ENCODE measurements at regions not wholly inside any gene's neighbourhood (a gene's known extent, or its start where the extent isn't known, plus 50 kb on each side); places are given as distances from the start of the nearest gene placed in this dataset.
"Not testable (repeated sequence)": the region's sequence is repeated elsewhere in the genome, so short reads cannot be mapped to it uniquely, and the experiment has no call there.

GRCh38 chr4:38523524-38524448, 140.2 kb upstream of the KLF3 start:
- DNase-seq = no peak

DNA sequence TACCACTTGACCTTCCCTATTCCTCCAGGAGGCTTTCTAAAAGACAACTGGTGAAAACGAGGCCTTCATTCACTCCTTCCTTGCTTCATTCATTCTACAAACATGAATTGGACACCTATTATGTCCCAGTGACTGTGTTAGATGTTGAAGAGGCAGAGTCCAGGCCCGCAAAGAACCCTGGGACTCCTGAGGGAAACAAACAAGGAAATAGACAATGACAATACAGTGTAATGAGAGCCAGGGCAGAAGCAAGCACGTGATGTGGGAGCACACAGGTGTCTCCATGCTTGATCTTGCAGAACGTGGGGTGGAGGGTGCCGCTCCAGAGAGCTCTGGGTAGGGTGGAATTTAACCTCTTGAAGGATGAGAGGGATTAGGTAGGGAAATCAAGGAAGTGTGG, 137.6 kb upstream of the KLF3 start:
- no peak for DNase-seq

GRCh38 chr4:38529189-38530115, 134.5 kb upstream of the KLF3 start:
- no peak for DNase-seq

GRCh38 chr4:38530486-38530885, 133.5 kb upstream of the KLF3 start:
- no peak for DNase-seq

DNA sequence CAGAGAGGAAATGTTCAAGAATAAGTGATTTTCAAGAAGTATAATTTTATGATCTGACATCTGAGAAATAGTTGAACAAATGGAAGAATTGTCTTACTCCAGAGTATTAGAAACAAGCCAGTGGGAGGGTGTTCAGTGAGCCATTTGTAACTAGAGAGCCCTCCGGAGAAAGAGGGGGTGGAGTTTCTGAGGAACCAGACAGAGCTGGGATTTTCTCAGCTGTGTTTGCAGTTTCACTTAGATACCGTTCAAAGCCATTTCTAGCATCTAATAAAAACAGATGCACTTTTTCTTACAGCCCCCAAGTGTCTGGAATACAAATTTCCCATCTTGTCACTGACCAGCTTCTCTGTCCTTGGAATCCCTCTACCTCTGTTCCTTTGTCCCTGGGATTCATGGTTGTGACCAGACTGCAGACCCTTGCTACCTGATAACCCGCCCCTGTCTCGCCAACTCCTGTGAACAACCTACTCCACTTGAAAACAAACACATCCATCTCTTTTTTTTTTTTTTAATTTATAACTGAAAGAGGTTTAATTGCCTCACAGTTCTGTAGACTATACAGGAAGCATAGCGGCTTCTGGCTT, 132.8 kb upstream of the KLF3 start:
- DNase-seq = no peak

- DNase-seq = no peak
Observed at GRCh38 chr4:38532908-38533499, 131.0 kb upstream of the KLF3 start.

DNA sequence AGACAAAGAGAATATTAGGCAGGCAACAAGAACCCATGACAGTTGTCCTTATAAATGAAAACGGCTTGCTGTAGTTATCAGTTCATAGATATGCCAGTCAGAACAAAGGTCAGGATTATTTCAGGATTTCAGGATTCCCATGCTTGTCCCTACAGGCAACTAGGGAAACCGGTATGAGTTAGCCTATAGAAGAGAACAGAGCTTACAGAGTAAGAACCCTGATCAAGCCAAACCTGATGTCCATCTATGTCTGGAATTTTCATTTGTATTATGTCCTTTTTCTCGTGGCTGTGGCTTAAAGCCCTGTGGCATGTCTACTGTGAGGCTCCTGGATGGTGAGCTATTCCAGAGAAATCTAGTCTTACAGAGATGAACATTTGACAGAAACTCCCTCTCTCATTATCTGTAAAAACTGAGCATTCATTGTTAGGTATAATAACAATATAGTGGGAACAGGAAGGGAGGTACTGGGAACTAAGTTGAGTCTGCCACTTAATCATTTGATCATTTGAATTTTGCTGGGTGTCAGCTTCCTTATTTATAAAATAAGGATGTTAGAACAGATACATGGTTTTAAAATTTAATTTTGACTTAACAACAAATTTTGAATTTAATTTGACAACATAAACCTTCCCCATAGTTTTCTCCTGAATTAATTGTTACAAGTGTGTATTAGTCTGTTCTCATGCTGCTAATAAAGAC, 129.5 kb upstream of the KLF3 start:
- no peak for DNase-seq

DNA sequence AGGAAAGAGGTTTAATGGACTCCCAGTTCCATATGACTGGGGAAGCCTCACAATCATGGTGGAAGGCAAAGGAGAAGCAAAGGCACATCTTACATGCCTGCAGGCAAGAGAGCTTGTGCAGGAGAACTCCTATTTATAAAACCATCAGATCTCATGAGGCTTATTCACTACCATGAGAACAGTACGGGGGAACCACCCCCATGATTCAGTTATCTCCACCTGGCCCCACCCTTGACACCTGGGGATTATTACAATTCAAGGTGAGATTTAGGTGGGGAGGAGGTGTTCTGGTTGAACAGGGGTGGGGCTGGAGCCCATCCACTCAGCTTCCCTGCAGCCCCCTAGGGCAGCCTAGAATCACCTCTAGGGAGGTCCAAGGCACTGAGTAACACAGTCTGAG, 128.9 kb upstream of the KLF3 start:
- not testable (repeated sequence) for DNase-seq

- DNase-seq = no peak
Observed at GRCh38 chr4:38535717-38536116, 128.3 kb upstream of the KLF3 start.

- no peak for DNase-seq
Observed at GRCh38 chr4:38536716-38537115, 127.3 kb upstream of the KLF3 start.

- DNase-seq = no peak
Observed at GRCh38 chr4:38537666-38538065, 126.3 kb upstream of the KLF3 start.

GRCh38 chr4:38538517-38538916, 125.5 kb upstream of the KLF3 start:
- no peak for DNase-seq

DNA sequence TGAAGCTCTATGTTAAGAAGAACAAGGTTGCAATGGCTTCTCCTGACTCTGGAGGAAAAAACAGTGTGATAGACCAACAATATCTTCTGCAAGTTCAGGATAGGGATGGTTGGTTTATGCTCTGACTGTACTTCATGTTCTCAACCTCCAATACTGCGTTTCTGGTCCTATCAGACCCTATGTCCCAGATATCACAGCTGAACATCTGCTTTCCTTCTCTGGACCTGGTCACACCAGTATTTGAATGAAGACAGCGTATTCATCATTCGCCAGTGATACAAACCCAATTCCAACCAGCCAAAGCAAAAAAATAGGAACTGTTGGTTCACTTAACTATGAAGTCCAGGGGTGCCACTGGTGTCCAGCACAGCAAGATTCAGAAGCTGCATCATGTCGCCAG, 124.5 kb upstream of the KLF3 start:
- no peak for DNase-seq

- no peak for DNase-seq
Observed at GRCh38 chr4:38547052-38547451, 116.9 kb upstream of the KLF3 start.

DNA sequence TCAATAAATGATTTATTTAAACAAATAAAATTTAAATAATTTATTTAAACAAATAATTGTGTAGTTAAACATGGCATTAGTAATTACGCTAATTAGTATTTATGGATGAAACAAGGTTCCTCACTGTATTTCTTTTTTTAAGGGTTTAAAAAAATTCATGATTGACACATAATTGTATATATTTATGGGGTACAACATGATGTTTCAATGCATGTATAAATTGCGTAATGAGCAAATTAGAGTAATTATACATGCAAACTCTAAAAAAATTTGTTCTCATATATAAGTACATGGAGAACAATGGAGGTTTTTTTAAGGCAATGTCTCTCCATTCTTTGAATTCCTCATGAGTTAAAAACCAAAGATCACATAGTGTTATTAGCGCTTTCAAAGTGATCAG, 115.7 kb upstream of the KLF3 start:
- no peak for DNase-seq

DNA sequence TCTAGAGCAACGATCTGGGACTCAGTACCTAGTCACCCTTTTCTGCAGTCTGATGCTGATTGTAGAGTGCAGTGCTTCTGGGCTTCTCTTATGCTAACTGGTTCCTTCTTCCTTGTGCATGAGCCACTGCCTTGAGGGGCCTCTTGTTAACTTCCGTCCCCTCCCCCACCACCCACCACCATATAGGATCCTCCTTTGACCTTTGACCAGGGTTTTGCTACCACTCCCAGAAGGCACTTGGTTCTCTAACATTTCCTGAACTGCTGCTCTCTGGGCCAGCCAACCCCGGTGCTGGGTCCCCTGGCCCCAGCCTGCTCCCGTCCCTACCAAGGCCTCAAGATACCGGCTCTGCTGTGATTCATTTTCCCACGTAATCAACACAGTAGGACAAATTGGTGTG, 104.6 kb upstream of the KLF3 start:
- no peak for DNase-seq

- DNase-seq = no peak
Observed at GRCh38 chr4:38560340-38560739, 103.7 kb upstream of the KLF3 start.

GRCh38 chr4:38560768-38561558, 103.0 kb upstream of the KLF3 start:
- no peak for DNase-seq

GRCh38 chr4:38562751-38563198, 101.2 kb upstream of the KLF3 start:
- no peak for DNase-seq

GRCh38 chr4:38563707-38564495, 100.1 kb upstream of the KLF3 start:
- DNase-seq = no peak
